ENCODE measurements at regions not wholly inside any gene's neighbourhood (a gene's known extent, or its start where the extent isn't known, plus 50 kb on each side); places are given as distances from the start of the nearest gene placed in this dataset.

DNA sequence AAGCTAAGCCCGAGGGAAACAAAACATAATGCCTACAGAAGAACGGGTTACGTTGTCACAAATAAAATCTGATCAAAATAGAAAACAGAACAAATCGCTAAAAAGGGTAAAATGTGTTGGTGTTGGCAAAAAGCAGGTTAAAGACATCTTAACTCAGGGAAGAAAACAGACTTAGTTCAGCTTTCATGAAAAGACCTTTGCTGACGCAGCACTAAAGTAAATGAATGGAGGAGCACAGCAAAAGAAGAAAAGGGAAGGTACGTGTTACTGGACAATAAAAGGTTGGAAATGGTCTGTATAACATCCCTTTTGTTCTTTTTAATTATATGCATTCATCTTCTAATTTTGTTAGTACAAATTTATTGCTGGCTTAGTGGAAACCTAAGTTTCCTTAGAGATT, 117.4 kb upstream of the DSEL start:
- ATAC-seq (ENCODE audit: low read depth) (no peak), DNase-seq (ENCODE audit: low spot score) (no peak)
- Histone ChIP-seq H3K27me3 (ENCODE audit: insufficient read depth, poor library complexity, severe bottlenecking) (no peaks in the 10 kb centered on the region), H3K4me3 (ENCODE audit: severe bottlenecking) (no peak overlapping the region), H3K36me3 (ENCODE audit: low read depth) (no peaks in the 10 kb centered on the region), H3K27ac (ENCODE audit: poor library complexity, severe bottlenecking) (no peak overlapping the region), H3K4me1 (ENCODE audit: insufficient read depth, poor library complexity, severe bottlenecking) (no peaks in the 10 kb centered on the region), H3K9me3 (ENCODE audit: severe bottlenecking) (no peaks in the 10 kb centered on the region)
- TF ChIP-seq, protein P1, sequence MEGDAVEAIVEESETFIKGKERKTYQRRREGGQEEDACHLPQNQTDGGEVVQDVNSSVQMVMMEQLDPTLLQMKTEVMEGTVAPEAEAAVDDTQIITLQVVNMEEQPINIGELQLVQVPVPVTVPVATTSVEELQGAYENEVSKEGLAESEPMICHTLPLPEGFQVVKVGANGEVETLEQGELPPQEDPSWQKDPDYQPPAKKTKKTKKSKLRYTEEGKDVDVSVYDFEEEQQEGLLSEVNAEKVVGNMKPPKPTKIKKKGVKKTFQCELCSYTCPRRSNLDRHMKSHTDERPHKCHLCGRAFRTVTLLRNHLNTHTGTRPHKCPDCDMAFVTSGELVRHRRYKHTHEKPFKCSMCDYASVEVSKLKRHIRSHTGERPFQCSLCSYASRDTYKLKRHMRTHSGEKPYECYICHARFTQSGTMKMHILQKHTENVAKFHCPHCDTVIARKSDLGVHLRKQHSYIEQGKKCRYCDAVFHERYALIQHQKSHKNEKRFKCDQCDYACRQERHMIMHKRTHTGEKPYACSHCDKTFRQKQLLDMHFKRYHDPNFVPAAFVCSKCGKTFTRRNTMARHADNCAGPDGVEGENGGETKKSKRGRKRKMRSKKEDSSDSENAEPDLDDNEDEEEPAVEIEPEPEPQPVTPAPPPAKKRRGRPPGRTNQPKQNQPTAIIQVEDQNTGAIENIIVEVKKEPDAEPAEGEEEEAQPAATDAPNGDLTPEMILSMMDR (IDR thresholded peaks at IDR 0.05; ENCODE audit: poor library complexity, severe bottlenecking), result no peak

DNA sequence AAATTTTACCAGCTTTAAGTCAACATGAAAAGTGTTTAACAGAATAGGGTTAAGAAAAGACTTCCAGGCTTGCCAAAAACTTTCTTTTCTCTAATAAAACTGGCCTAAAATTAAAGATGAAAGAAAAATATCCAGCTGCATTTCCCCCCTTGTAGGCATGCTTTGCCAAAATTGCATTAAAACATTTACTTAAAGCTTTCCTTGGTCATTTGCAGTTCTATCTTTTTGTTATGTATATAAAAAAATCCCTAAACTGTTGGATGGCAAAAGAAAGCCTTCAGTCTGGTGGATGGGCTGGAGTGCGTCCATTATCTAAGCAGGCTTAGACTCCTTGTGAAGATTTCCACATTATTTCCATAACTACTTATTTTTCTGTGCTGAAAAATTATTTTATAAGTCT, 105.4 kb upstream of the DSEL start:
- Histone ChIP-seq H3K4me3 (ENCODE audit: severe bottlenecking) (no peak overlapping the region), H3K27ac (ENCODE audit: poor library complexity, severe bottlenecking) (no peak overlapping the region), H3K4me1 (ENCODE audit: insufficient read depth, poor library complexity, severe bottlenecking) (no peaks in the 10 kb centered on the region), H3K9me3 (ENCODE audit: severe bottlenecking) (no peaks in the 10 kb centered on the region), H3K36me3 (ENCODE audit: low read depth) (no peaks in the 10 kb centered on the region), H3K27me3 (ENCODE audit: insufficient read depth, poor library complexity, severe bottlenecking) (no peaks in the 10 kb centered on the region)
- no peak for ATAC-seq (ENCODE audit: low read depth)
- no peak for DNase-seq (ENCODE audit: low spot score)
- TF ChIP-seq, protein P1 (IDR thresholded peaks at IDR 0.05; ENCODE audit: poor library complexity, severe bottlenecking), result no peak

DNA sequence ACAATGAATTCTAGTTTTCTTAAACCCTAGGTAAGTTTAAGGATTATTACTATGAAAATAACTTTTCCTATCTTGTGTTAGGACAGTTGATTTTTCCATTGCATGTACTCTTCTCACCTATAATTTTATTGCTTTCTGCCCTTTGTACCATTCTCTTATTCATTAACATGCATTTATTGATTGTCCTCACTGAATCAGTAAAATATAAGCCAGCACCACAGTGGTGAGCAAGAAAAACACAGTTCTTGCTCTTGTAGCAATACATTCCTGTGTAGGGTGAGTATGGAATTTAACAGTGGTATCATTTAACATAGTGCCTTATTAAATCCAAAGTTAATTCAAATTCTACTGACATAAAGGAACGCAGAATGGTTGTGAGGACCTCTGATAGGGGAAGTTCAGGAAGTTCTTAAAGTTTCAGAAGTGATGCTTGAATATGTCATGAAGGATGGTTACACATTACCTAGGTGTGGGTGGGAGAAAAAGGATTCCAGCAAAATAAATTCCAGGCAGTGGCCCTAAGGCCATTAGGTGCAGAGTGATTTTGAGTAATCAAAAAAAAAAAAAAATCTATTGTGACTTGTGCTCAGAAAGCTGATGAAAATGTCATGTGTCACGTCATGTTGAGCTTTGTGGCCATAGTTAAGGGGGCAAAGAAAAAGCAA, 104.7 kb upstream of the DSEL start:
- ATAC-seq (ENCODE audit: low read depth) (no peak), DNase-seq (ENCODE audit: low spot score) (no peak)
- Histone ChIP-seq H3K27ac (ENCODE audit: poor library complexity, severe bottlenecking) (no peak overlapping the region), H3K9me3 (ENCODE audit: severe bottlenecking) (no peaks in the 10 kb centered on the region), H3K27me3 (ENCODE audit: insufficient read depth, poor library complexity, severe bottlenecking) (no peaks in the 10 kb centered on the region), H3K4me1 (ENCODE audit: insufficient read depth, poor library complexity, severe bottlenecking) (no peaks in the 10 kb centered on the region), H3K4me3 (ENCODE audit: severe bottlenecking) (no peak overlapping the region), H3K36me3 (ENCODE audit: low read depth) (no peaks in the 10 kb centered on the region)
- TF ChIP-seq, protein P1 (IDR thresholded peaks at IDR 0.05; ENCODE audit: poor library complexity, severe bottlenecking), result no peak

DNA sequence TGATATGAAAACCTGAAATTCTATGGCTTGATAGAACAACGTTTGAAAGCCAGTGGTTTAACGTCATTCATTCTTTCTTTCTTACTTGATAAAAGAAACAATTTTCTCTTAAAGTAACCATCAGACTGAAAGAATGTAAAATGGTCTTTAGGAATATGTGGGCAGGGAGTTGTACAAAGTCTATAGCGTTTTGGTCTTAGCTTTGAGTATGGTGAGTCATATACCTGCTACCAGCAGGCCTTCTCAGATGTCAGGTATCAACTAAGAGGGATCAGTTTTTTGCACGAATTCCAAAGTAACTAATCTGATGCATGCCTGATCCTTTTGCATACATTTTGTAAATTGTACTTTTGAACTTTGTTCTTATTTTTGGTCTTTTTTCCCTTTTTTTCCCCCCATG, 101.5 kb upstream of the DSEL start:
- no peaks in the 10 kb centered on the region for H3K27me3 ChIP-seq (ENCODE audit: insufficient read depth, poor library complexity, severe bottlenecking)
- no peaks in the 10 kb centered on the region for H3K4me1 ChIP-seq (ENCODE audit: insufficient read depth, poor library complexity, severe bottlenecking)
- no peaks in the 10 kb centered on the region for H3K36me3 ChIP-seq (ENCODE audit: low read depth)
- no peak overlapping the region for H3K4me3 ChIP-seq (ENCODE audit: severe bottlenecking)
- no peak overlapping the region for H3K27ac ChIP-seq (ENCODE audit: poor library complexity, severe bottlenecking)
- DNase-seq (ENCODE audit: low spot score) (no peak), ATAC-seq (ENCODE audit: low read depth) (no peak)
- TF ChIP-seq, protein P1 (IDR thresholded peaks at IDR 0.05; ENCODE audit: poor library complexity, severe bottlenecking), result no peak
- no peaks in the 10 kb centered on the region for H3K9me3 ChIP-seq (ENCODE audit: severe bottlenecking)

DNA sequence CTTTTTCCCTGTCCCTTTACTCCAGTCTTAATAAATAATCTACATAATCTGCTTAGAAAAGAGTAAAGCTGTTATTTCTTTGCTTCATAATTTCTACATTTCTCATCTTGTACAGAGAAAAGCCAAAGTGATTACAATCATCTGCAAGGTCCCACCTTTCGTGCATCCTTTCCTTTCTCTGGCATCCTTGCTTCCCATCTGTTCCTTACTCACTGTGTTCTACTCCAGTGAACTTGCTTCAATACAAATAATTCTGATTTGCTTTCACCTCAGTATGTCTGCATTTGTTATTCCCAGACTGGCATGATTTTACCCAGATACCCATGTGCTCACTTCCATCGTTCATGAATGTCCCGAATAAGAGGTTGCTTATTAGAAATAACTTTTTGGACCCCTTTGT, 99.4 kb upstream of the DSEL start:
- H3K27me3 ChIP-seq (ENCODE audit: insufficient read depth, poor library complexity, severe bottlenecking), result no peaks in the 10 kb centered on the region
- no peaks in the 10 kb centered on the region for H3K36me3 ChIP-seq (ENCODE audit: low read depth)
- no peak overlapping the region for H3K27ac ChIP-seq (ENCODE audit: poor library complexity, severe bottlenecking)
- no peaks in the 10 kb centered on the region for H3K9me3 ChIP-seq (ENCODE audit: severe bottlenecking)
- ATAC-seq (ENCODE audit: low read depth), result no peak
- no peaks in the 10 kb centered on the region for H3K4me1 ChIP-seq (ENCODE audit: insufficient read depth, poor library complexity, severe bottlenecking)
- no peak for DNase-seq (ENCODE audit: low spot score)
- TF ChIP-seq, protein P1 (IDR thresholded peaks at IDR 0.05; ENCODE audit: poor library complexity, severe bottlenecking), result no peak
- no peak overlapping the region for H3K4me3 ChIP-seq (ENCODE audit: severe bottlenecking)

Data from RWPE2 (cell line).